Left ventricle myocardium inferior (tissue), 1 donor: ENCODE measurements at regions not wholly inside any gene's neighbourhood (a gene's known extent, or its start where the extent isn't known, plus 50 kb on each side); places are given as distances from the start of the nearest gene placed in this dataset.

Experiments
- DNase-seq: peaks from one replicate; pipeline ENCODE4 v3.0.0-alpha.2; 2020
- H3K27ac ChIP-seq: fragments of 200-600 bp; replicated peaks from 2 replicates; pipeline ENCODE4 v1.8.0; 2021
- H3K27me3 ChIP-seq: fragments of 200-600 bp; 2 replicates; pipeline ENCODE4 v1.8.0; 2021; ENCODE audit warnings: low read depth
- H3K36me3 ChIP-seq: fragments of 200-600 bp; 2 replicates; pipeline ENCODE4 v1.8.0; 2021
- H3K4me1 ChIP-seq: fragments of 200-600 bp; 2 replicates; pipeline ENCODE4 v1.8.0; 2021
- H3K4me3 ChIP-seq: fragments of 200-600 bp; 2 replicates; pipeline ENCODE4 v1.8.0; 2021; ENCODE audit warnings: mild to moderate bottlenecking, moderate library complexity
- H3K9me3 ChIP-seq: fragments of 200-600 bp; replicated peaks from 2 replicates; pipeline ENCODE4 v1.8.0; 2021
- intact Hi-C: fragments of 100-400 bp; cut with micrococcal nuclease; formaldehyde crosslinking; loops from one replicate; pipeline ENCODE4 v1.11.0; 2022
- TF ChIP-seq, protein P1 (sequence below): fragments of 200-600 bp; IDR thresholded peaks from 2 replicates; pipeline ENCODE4 v1.8.0; 2021; ENCODE audit warnings: antibody characterized with exemption, mild to moderate bottlenecking, borderline replicate concordance
- donor health status: DM: no; HTN: yes; CAD: no; lungs with severe emphysema.

DNA sequence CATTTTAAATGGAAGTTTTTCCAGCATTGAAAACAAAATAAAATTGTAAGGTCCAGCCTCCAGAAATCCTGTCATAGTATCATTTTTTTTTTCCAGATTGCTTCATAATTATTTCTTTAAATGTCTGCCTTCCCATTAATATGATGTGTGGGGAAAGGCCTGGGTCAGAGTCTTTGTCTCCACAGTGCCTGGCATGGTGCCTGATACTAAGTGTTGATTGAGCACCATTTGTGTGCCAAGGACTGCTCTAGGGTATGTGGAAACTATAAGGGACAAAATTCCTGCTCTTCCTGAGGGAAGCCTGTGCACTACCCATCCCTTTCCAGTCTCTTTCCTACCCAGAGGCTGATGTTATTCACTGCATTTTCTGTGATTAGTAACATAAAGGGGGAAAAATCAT, 53.1 kb upstream of the BEND4 start:
- no peak overlapping the region for H3K27ac ChIP-seq
- no peaks in the 10 kb centered on the region for H3K27me3 ChIP-seq
- TF ChIP-seq, protein P1, sequence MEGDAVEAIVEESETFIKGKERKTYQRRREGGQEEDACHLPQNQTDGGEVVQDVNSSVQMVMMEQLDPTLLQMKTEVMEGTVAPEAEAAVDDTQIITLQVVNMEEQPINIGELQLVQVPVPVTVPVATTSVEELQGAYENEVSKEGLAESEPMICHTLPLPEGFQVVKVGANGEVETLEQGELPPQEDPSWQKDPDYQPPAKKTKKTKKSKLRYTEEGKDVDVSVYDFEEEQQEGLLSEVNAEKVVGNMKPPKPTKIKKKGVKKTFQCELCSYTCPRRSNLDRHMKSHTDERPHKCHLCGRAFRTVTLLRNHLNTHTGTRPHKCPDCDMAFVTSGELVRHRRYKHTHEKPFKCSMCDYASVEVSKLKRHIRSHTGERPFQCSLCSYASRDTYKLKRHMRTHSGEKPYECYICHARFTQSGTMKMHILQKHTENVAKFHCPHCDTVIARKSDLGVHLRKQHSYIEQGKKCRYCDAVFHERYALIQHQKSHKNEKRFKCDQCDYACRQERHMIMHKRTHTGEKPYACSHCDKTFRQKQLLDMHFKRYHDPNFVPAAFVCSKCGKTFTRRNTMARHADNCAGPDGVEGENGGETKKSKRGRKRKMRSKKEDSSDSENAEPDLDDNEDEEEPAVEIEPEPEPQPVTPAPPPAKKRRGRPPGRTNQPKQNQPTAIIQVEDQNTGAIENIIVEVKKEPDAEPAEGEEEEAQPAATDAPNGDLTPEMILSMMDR = no peak
- no peaks in the 10 kb centered on the region for H3K4me1 ChIP-seq
- DNase-seq = no peak
- H3K9me3 ChIP-seq = no peaks in the 10 kb centered on the region
- no peak overlapping the region for H3K4me3 ChIP-seq
- H3K36me3 ChIP-seq = no peaks in the 10 kb centered on the region
- intact Hi-C loops = no loop called here

DNA sequence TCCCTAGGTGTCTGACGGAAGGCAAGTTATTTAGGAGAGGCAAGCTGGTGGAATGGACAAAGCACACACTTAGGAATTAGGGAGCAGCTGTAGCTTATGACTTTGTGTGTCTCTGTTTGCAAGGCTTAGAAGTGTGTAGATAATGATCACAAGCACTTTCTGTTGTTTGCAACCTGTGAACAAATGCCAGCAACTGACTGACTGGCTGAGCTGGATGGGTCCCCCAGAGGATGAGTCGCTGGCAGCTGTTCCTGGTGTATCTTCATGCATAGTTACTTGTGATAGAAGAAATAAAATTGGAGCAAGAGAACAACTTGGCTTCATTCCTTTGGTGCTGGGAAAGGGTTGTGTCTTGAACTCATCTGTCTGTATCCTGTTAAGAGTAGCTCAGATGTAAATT, 64.2 kb upstream of the BEND4 start:
- Histone ChIP-seq H3K27me3 (peaks cover 11% of the 10 kb centered on the region), H3K9me3 (no peaks in the 10 kb centered on the region), H3K4me3 (no peak overlapping the region), H3K36me3 (no peaks in the 10 kb centered on the region), H3K27ac (no peak overlapping the region), H3K4me1 (no peaks in the 10 kb centered on the region)
- TF ChIP-seq, protein P1 = no peak
- no peak for DNase-seq
- intact Hi-C loops = no loop called here

DNA sequence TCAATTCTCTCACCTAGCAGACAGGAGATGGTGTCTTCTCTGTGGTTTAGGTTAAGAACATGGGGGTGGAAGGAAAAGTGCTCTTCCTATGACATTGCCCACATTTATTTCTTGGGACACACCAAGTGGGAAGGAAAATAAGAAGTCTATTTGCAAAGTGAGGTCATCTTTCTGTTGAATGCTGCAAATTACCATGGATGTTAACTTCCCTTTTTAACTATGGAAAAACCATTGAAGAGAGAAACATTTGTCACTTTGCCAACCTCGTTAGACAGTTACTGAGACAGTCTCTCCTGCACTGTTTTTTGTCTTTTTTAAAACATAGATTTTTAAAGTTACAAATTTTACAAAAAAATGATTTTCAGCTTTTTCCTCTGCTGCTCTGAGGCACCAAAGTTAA, 72.8 kb upstream of the BEND4 start:
- no peak overlapping the region for H3K27ac ChIP-seq
- intact Hi-C loops = no loop called here

DNA sequence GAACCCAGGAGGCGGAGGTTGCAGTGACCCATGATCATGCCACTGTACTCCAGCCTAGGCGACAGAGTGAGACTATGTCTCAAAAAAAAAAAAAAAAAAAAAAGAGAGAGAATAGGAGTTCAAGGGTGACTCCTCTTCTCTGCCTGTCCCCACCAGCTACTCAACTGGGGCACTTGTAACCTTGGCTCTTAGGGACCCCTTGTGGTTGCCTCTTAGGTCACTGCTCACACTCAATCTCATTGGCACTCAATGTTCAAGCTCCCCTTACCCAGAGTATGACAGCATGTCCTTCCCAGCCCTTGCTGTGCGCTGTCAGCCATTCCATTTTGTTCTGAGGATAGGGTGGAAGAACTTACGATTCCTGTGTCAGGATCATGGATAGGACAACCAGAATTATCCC, 82.4 kb upstream of the BEND4 start:
- intact Hi-C loops = no loop called here
- no peak for DNase-seq
- H3K4me1 ChIP-seq = no peaks in the 10 kb centered on the region
- H3K4me3 ChIP-seq = no peak overlapping the region
- H3K27ac ChIP-seq = no peak overlapping the region
- TF ChIP-seq, protein P1 = no peak
- H3K27me3 ChIP-seq = no peaks in the 10 kb centered on the region
- no peaks in the 10 kb centered on the region for H3K9me3 ChIP-seq
- H3K36me3 ChIP-seq = no peaks in the 10 kb centered on the region

More for the DNA sequence above, 72.8 kb upstream of the BEND4 start:
- Histone ChIP-seq H3K4me1 (no peaks in the 10 kb centered on the region), H3K36me3 (no peaks in the 10 kb centered on the region), H3K27me3 (peaks cover 26% of the 10 kb centered on the region), H3K4me3 (no peak overlapping the region), H3K9me3 (no peaks in the 10 kb centered on the region)
- TF ChIP-seq, protein P1 = no peak
- no peak for DNase-seq

DNA sequence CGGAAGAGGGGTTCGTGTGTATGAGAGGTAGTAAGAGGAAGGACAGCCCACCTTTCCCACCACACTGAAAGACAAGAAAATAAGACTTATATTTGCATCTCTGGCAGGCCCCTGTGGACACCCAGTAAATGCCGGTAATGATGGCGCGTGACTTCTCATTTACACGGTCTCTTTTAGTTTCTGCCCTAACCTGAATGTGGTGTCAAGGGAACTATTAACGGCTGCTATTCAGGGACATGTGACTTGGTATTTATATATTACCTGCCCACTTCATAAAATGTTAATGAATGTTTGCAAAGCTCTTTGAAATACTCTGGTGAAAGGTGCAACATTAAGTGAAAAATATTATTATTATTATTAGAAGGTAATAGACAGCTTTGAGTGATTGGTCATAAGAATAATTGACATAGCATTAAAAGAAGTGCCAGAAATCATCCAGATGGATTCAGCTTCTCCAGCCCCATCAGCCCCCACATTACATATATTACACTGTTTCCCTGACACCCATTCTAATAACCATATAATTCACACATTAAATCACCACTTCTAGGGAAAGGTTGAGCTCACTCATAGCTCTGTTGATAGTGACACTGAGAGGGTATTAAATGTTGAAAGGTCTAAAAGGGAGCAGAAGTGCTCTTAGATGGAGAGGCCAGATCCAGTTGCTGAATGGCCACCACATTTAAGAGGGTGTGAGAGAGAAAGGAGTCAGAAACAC, 83.0 kb upstream of the BEND4 start:
- no peak for DNase-seq
- Histone ChIP-seq H3K4me3 (no peak overlapping the region), H3K27me3 (no peaks in the 10 kb centered on the region), H3K27ac (no peak overlapping the region), H3K9me3 (no peaks in the 10 kb centered on the region), H3K36me3 (no peaks in the 10 kb centered on the region), H3K4me1 (no peaks in the 10 kb centered on the region)
- TF ChIP-seq, protein P1 = no peak
- intact Hi-C loops = no loop called here
